ENCODE measurements at regions not wholly inside any gene's neighbourhood (a gene's known extent, or its start where the extent isn't known, plus 50 kb on each side); places are given as distances from the start of the nearest gene placed in this dataset.
"Not testable (repeated sequence)": the region's sequence is repeated elsewhere in the genome, so short reads cannot be mapped to it uniquely, and the experiment has no call there.

DNA sequence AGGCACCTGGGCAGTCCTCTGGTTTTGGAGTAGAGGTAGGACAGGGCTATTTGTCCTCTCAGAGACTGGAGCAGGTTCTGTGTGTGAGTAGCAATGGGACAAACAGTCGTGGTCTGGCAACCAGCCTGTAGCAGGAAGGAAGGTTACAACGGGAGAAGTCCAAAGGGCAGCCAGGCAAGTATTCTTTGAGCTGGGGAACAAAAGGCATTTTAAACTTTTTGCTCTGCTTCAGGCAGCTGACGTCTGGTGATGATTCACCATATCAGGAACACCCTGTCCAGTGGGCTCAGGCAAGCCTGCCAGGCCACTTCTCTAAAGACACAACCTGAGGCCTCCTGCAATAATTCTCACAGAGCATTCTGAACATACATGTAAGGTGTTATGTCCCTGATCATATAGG, 215.8 kb downstream of the FAM72C start:
- H3K9me3 Mint-ChIP-seq (ENCODE audit: low read depth, unreplicated experiment); intact Hi-C loops (cut with micrococcal nuclease; ENCODE audit: unreplicated experiment); H3K27me3 Mint-ChIP-seq (ENCODE audit: unreplicated experiment); BruUV-seq (replicated peaks); H3K4me3 Mint-ChIP-seq (ENCODE audit: low read depth, unreplicated experiment); CTCF ChIA-PET; H3K36me3 Mint-ChIP-seq (ENCODE audit: insufficient read depth, unreplicated experiment): not testable (repeated sequence)
- H3K27ac Mint-ChIP-seq (ENCODE audit: unreplicated experiment): peak overlapping the region; percentile 59
- H3K4me1 Mint-ChIP-seq (ENCODE audit: low read depth, unreplicated experiment): peaks cover 23% of the 10 kb centered on the region
- peak; percentile 77 for DNase-seq

DNA sequence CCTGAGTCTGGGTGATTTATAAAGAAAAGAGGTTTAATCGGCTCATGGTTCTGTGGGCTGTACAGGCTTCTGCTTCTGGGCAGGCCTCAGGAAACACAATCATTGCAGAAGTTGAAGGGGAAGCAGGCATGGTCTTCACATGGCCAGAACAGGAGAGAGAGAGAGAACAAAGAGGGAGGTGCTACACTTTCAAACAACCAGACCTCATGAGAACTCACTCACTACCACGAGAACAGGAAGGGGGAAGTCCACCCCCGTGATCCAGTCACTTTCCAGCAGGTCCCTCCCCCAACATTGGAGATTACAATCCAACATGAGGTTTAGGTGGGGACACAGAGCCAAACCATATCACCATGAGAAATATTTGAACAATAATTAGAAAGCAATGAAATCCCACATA, 222.9 kb downstream of the FAM72C start:
- no peak for DNase-seq
- Mint-ChIP-seq H3K4me3 (ENCODE audit: low read depth, unreplicated experiment) (no peak overlapping the region), H3K36me3 (ENCODE audit: insufficient read depth, unreplicated experiment) (no peaks in the 10 kb centered on the region), H3K4me1 (ENCODE audit: low read depth, unreplicated experiment) (peaks cover 3% of the 10 kb centered on the region), H3K9me3 (ENCODE audit: low read depth, unreplicated experiment) (peaks cover 2% of the 10 kb centered on the region), H3K27me3 (ENCODE audit: unreplicated experiment) (no peaks in the 10 kb centered on the region), H3K27ac (ENCODE audit: unreplicated experiment) (no peak overlapping the region)
- CTCF ChIA-PET: no interaction called here
- TF ChIP-seq, protein P1, sequence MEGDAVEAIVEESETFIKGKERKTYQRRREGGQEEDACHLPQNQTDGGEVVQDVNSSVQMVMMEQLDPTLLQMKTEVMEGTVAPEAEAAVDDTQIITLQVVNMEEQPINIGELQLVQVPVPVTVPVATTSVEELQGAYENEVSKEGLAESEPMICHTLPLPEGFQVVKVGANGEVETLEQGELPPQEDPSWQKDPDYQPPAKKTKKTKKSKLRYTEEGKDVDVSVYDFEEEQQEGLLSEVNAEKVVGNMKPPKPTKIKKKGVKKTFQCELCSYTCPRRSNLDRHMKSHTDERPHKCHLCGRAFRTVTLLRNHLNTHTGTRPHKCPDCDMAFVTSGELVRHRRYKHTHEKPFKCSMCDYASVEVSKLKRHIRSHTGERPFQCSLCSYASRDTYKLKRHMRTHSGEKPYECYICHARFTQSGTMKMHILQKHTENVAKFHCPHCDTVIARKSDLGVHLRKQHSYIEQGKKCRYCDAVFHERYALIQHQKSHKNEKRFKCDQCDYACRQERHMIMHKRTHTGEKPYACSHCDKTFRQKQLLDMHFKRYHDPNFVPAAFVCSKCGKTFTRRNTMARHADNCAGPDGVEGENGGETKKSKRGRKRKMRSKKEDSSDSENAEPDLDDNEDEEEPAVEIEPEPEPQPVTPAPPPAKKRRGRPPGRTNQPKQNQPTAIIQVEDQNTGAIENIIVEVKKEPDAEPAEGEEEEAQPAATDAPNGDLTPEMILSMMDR (IDR thresholded peaks at IDR 0.05; ENCODE audit: unreplicated experiment): no peak
- intact Hi-C loops (cut with micrococcal nuclease; ENCODE audit: unreplicated experiment): no loop called here
- BruUV-seq (replicated peaks): no TSS peak

DNA sequence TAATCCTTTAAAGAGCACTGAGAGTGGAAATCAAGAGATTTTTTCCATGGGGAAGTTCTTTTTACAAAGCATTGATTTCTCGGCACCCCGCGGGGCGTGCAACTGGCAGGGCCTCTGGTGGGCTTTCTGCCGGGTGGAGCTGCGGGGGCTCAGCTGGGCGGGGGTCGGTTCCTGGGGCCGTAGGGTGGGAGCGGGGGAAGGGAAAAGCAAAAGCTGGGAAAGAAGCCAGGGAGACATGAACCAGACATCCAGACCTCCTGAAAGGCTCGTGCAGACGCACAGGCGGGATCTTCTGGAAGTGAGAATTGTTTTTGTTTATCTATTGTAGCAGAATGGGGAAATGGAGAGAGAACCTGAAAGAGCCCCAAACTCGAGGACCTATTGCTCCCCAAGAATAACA, 235.2 kb downstream of the FAM72C start:
- no peaks in the 10 kb centered on the region for H3K9me3 Mint-ChIP-seq (ENCODE audit: low read depth, unreplicated experiment)
- peaks cover 14% of the 10 kb centered on the region for H3K36me3 Mint-ChIP-seq (ENCODE audit: insufficient read depth, unreplicated experiment)
- no TSS peak for BruUV-seq (replicated peaks)
- CTCF ChIA-PET: no interaction called here
- intact Hi-C loops (cut with micrococcal nuclease; ENCODE audit: unreplicated experiment): no loop called here
- H3K27ac Mint-ChIP-seq (ENCODE audit: unreplicated experiment): peak overlapping the region; percentile 87
- no peak for DNase-seq
- TF ChIP-seq, protein P1 (IDR thresholded peaks at IDR 0.05; ENCODE audit: unreplicated experiment): no peak
- H3K4me3 Mint-ChIP-seq (ENCODE audit: low read depth, unreplicated experiment): peak overlapping the region; percentile 76
- H3K27me3 Mint-ChIP-seq (ENCODE audit: unreplicated experiment): no peaks in the 10 kb centered on the region
- peaks cover 7% of the 10 kb centered on the region for H3K4me1 Mint-ChIP-seq (ENCODE audit: low read depth, unreplicated experiment)

DNA sequence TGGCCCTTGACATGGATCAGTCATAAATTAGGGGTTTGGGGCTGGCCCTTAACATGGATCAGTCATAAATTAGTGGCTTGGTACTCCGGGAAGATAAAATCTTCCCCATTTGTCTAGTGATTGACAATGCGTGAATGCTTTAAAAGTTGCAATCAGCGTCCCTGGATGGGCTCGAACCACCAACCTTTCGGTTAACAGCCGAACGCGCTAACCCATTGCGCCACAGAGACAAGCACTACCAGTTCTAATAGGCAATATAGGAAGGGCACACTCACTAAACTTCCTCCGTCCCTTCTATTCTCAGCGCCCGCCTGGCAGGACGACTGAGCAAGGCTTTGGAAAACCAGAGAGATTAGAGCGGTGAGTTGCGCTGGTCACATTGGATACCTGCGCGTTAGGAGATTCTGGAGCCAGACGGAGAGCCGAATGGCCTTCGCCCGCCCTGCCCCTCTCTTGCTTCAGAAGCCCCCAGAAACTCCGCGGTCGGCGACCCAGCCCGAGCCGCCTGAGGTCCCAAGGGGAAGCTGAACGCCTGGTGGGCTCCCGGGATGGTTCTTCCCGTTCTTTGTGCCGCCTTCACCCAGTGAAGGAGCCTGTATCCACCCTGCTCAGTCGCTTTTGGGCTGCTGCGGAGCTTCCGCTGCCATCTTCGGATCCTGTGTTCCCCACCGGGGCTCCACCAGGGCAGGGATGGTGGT, 235.9 kb downstream of the FAM72C start:
- intact Hi-C loops (cut with micrococcal nuclease; ENCODE audit: unreplicated experiment): no loop called here
- BruUV-seq (replicated peaks): no TSS peak
- TF ChIP-seq, protein P1 (IDR thresholded peaks at IDR 0.05; ENCODE audit: unreplicated experiment): no peak
- Mint-ChIP-seq H3K36me3 (ENCODE audit: insufficient read depth, unreplicated experiment) (peaks cover 14% of the 10 kb centered on the region), H3K27me3 (ENCODE audit: unreplicated experiment) (no peaks in the 10 kb centered on the region), H3K9me3 (ENCODE audit: low read depth, unreplicated experiment) (no peaks in the 10 kb centered on the region), H3K27ac (ENCODE audit: unreplicated experiment) (peak overlapping the region; percentile 87), H3K4me1 (ENCODE audit: low read depth, unreplicated experiment) (peaks cover 11% of the 10 kb centered on the region), H3K4me3 (ENCODE audit: low read depth, unreplicated experiment) (peak overlapping the region; percentile 76)
- CTCF ChIA-PET: no interaction called here
- peak; percentile 59 for DNase-seq

DNA sequence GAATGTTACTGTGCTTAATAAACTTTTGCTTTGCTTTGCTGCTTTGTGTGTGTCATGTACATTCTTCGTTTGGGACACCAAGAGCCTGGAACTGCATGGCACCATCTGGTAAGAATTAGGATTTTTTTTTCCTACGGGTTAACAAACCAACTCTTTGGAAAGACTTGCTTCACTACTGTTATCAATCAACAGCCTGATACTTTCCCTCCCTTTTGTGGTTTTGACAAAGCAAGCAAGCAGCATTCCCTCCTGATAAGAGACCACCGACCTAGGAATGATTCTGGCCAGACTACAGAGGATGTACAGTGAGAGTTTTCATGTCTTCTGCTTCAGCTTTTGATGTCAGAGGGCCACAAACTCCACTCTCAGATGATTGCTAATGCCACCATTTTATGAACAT, 237.5 kb downstream of the FAM72C start:
- intact Hi-C loops (cut with micrococcal nuclease; ENCODE audit: unreplicated experiment); H3K27ac Mint-ChIP-seq (ENCODE audit: unreplicated experiment); DNase-seq; H3K27me3 Mint-ChIP-seq (ENCODE audit: unreplicated experiment); H3K9me3 Mint-ChIP-seq (ENCODE audit: low read depth, unreplicated experiment); CTCF ChIA-PET; BruUV-seq (replicated peaks); H3K4me3 Mint-ChIP-seq (ENCODE audit: low read depth, unreplicated experiment): not testable (repeated sequence)
- Mint-ChIP-seq H3K36me3 (ENCODE audit: insufficient read depth, unreplicated experiment) (peaks cover 18% of the 10 kb centered on the region), H3K4me1 (ENCODE audit: low read depth, unreplicated experiment) (peaks cover 14% of the 10 kb centered on the region)

DNA sequence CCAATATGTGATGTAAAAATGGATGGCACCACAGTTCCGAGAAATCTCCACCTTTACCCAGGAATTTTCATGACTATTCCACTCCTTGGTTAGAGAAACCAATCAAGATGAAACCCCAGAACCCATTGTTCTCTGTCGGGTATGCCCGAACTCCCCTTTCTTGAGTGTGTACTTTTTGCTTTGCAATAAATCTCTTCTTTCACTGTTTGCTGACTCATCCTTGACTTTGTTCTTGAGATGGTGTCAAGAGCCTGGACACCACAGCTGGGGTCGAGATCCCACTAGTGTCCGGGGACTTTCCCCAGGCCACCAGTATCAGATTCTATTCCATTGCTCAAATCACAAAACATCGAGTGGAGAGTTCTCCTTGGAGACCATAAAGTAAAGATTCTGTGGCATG, 240.9 kb downstream of the FAM72C start:
- H3K4me1 Mint-ChIP-seq (ENCODE audit: low read depth, unreplicated experiment): peaks cover 14% of the 10 kb centered on the region
- CTCF ChIA-PET; DNase-seq; H3K36me3 Mint-ChIP-seq (ENCODE audit: insufficient read depth, unreplicated experiment); H3K9me3 Mint-ChIP-seq (ENCODE audit: low read depth, unreplicated experiment); H3K27ac Mint-ChIP-seq (ENCODE audit: unreplicated experiment); BruUV-seq (replicated peaks); H3K4me3 Mint-ChIP-seq (ENCODE audit: low read depth, unreplicated experiment); H3K27me3 Mint-ChIP-seq (ENCODE audit: unreplicated experiment); intact Hi-C loops (cut with micrococcal nuclease; ENCODE audit: unreplicated experiment): not testable (repeated sequence)

DNA sequence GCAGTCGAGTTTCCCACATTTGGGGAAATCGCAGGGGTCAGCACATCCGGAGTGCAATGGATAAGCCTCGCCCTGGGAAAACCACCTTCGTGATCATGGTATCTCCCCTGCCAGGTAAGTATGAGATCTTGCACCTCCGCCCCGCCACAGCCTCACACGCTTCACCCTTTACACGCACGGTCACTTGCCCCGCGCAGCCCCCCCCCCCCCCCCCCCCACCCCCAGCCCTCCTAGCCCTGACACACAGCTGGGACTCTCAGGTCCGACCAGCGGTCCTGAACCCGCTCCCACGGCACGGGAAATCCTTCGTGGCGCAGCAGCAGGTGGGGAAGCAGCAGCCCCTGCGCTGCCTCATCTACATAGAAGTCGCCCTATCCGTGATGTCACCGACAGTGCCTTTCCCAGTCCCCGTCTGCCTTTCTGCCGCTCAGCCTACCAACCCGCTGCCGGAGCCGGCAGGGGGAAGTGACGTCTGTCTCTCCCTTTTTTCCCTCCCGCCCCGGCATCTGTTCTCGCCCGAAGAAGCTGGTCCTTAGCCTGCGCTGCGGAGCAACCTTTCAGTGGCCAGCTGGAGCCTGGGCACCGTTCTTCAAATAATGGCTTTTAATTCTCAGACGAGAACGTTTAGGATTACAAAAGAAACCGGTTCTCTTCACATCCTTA, 242.2 kb downstream of the FAM72C start:
- DNase-seq: peak; percentile 49
- peak overlapping the region; percentile 51 for H3K4me3 Mint-ChIP-seq (ENCODE audit: low read depth, unreplicated experiment)
- not testable (repeated sequence) for H3K9me3 Mint-ChIP-seq (ENCODE audit: low read depth, unreplicated experiment)

More for the DNA sequence above, 242.2 kb downstream of the FAM72C start:
- intact Hi-C loops (cut with micrococcal nuclease; ENCODE audit: unreplicated experiment); H3K36me3 Mint-ChIP-seq (ENCODE audit: insufficient read depth, unreplicated experiment); CTCF ChIA-PET; BruUV-seq (replicated peaks); H3K27me3 Mint-ChIP-seq (ENCODE audit: unreplicated experiment): not testable (repeated sequence)
- peaks cover 14% of the 10 kb centered on the region for H3K4me1 Mint-ChIP-seq (ENCODE audit: low read depth, unreplicated experiment)
- H3K27ac Mint-ChIP-seq (ENCODE audit: unreplicated experiment): peak overlapping the region; percentile 89

Measured in Calu3 (cell line).